Neural progenitor cell (in vitro differentiated cells): ENCODE measurements at regions not wholly inside any gene's neighbourhood (a gene's known extent, or its start where the extent isn't known, plus 50 kb on each side); places are given as distances from the start of the nearest gene placed in this dataset.
"Not testable (repeated sequence)": the region's sequence is repeated elsewhere in the genome, so short reads cannot be mapped to it uniquely, and the experiment has no call there.

Experiments
- DNase-seq: peaks from one replicate; pipeline ENCODE4 v3.0.0-alpha.2; 2016; ENCODE audit warnings: low spot score
- H2AFZ ChIP-seq: fragments of 200-600 bp; sonication (generic); replicated peaks from 2 replicates; pipeline ENCODE4 v1.6.1; 2016; ENCODE audit warnings: antibody characterized with exemption
- H3F3A ChIP-seq: fragments of 200-600 bp; sonication (generic); 2 replicates; pipeline ENCODE4 v1.6.1; 2016; ENCODE audit warnings: antibody characterized with exemption, low read depth
- H3K27ac ChIP-seq: fragments of 200-600 bp; sonication (generic); 2 replicates; pipeline ENCODE4 v1.5.1; 2016; ENCODE audit warnings: mild to moderate bottlenecking
- H3K27me3 ChIP-seq: fragments of 200-600 bp; sonication (generic); 2 replicates; pipeline ENCODE4 v1.6.1; 2016; ENCODE audit warnings: mild to moderate bottlenecking, moderate library complexity
- H3K36me3 ChIP-seq: fragments of 200-600 bp; sonication (generic); 2 replicates; pipeline ENCODE4 v1.5.1; 2016
- H3K4me1 ChIP-seq: fragments of 200-600 bp; sonication (generic); 2 replicates; pipeline ENCODE4 v1.6.1; 2016; ENCODE audit warnings: mixed run types
- H3K4me2 ChIP-seq: fragments of 200-600 bp; sonication (generic); 2 replicates; pipeline ENCODE4 v1.6.1; 2016
- H3K4me3 ChIP-seq: fragments of 200-600 bp; sonication (generic); 2 replicates; pipeline ENCODE4 v1.5.1; 2016
- H3K79me2 ChIP-seq: fragments of 200-600 bp; sonication (generic); 2 replicates; pipeline ENCODE4 v1.6.1; 2016; ENCODE audit warnings: low read depth
- H3K9ac ChIP-seq: fragments of 200-600 bp; sonication (generic); 2 replicates; pipeline ENCODE4 v1.6.1; 2016
- H3K9me3 ChIP-seq: fragments of 200-600 bp; sonication (generic); 2 replicates; pipeline ENCODE4 v1.5.1; 2016; ENCODE audit warnings: low read depth
- H4K20me1 ChIP-seq: fragments of 200-600 bp; sonication (generic); 2 replicates; pipeline ENCODE4 v1.6.1; 2016; ENCODE audit warnings: low read depth
- H3K27ac Mint-ChIP-seq: 3 replicates; pipeline ENCODE4 v1.8.0; 2021; ENCODE audit warnings: mixed read lengths
- H3K27me3 Mint-ChIP-seq: 2 replicates; pipeline ENCODE4 v1.8.0; 2022; ENCODE audit warnings: low read depth, mild to moderate bottlenecking, inconsistent platforms, moderate library complexity, mixed read lengths; ENCODE audit not compliant: insufficient read depth
- H3K36me3 Mint-ChIP-seq: 3 replicates; pipeline ENCODE4 v1.8.0; 2021; ENCODE audit warnings: mixed read lengths
- H3K4me1 Mint-ChIP-seq: 3 replicates; pipeline ENCODE4 v1.8.0; 2021; ENCODE audit warnings: mixed read lengths
- H3K4me3 Mint-ChIP-seq: 3 replicates; pipeline ENCODE4 v1.8.0; 2021; ENCODE audit warnings: mild to moderate bottlenecking, moderate library complexity, mixed read lengths
- H3K9me3 Mint-ChIP-seq: 3 replicates; pipeline ENCODE4 v1.8.0; 2020; ENCODE audit warnings: mixed read lengths
- EZH2 ChIP-seq: fragments of 200-600 bp; sonication (generic); IDR thresholded peaks from 2 replicates; pipeline ENCODE4 v1.6.1; 2017; ENCODE audit warnings: antibody characterized with exemption, mild to moderate bottlenecking, moderate library complexity
- EZH2phosphoT487 ChIP-seq: fragments of 200-600 bp; sonication (generic); IDR thresholded peaks from 2 replicates; pipeline ENCODE4 v1.6.1; 2017; ENCODE audit warnings: antibody characterized with exemption
- TF ChIP-seq, protein P1 (sequence below): fragments of 200-600 bp; sonication (generic); IDR thresholded peaks from 2 replicates; pipeline ENCODE4 v1.5.1; 2017; ENCODE audit warnings: antibody characterized with exemption, mild to moderate bottlenecking

DNA sequence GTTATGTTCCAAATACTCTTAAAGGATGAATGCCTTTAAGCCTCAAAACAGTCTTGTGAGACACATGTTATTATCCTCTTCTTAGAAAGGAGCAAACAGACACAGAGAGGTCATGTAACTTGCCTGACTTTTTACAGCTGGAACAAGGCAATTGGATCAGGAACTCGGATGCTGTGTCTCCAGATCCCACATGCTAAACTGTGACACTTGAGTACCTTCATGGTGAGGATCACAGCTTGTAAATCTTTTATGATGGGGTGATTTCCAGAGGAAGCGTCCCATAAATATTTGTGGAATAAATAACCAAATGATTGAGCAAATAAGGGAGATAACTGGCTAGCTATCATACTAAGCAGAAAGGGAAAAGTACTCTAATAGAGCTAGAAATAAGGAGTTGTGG is 171.2 kb downstream of the C11orf91 start:
- no peaks in the 10 kb centered on the region for H3F3A ChIP-seq
- no peak overlapping the region for H3K9ac ChIP-seq
- TF ChIP-seq EZH2phosphoT487 (no peak), EZH2 (no peak)
- TF ChIP-seq, protein P1, sequence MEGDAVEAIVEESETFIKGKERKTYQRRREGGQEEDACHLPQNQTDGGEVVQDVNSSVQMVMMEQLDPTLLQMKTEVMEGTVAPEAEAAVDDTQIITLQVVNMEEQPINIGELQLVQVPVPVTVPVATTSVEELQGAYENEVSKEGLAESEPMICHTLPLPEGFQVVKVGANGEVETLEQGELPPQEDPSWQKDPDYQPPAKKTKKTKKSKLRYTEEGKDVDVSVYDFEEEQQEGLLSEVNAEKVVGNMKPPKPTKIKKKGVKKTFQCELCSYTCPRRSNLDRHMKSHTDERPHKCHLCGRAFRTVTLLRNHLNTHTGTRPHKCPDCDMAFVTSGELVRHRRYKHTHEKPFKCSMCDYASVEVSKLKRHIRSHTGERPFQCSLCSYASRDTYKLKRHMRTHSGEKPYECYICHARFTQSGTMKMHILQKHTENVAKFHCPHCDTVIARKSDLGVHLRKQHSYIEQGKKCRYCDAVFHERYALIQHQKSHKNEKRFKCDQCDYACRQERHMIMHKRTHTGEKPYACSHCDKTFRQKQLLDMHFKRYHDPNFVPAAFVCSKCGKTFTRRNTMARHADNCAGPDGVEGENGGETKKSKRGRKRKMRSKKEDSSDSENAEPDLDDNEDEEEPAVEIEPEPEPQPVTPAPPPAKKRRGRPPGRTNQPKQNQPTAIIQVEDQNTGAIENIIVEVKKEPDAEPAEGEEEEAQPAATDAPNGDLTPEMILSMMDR, result no peak
- peaks cover 19% of the 10 kb centered on the region for H3K9me3 Mint-ChIP-seq
- H3K4me3 ChIP-seq, result no peak overlapping the region
- no peaks in the 10 kb centered on the region for H3K36me3 Mint-ChIP-seq
- H3K79me2 ChIP-seq, result no peaks in the 10 kb centered on the region
- DNase-seq, result no peak
- H3K36me3 ChIP-seq, result no peaks in the 10 kb centered on the region
- H3K4me3 Mint-ChIP-seq, result no peak overlapping the region
- H3K27me3 Mint-ChIP-seq, result no peaks in the 10 kb centered on the region
- no peaks in the 10 kb centered on the region for H4K20me1 ChIP-seq
- no peak overlapping the region for H2AFZ ChIP-seq
- no peaks in the 10 kb centered on the region for H3K9me3 ChIP-seq
- peaks cover 5% of the 10 kb centered on the region for H3K4me1 Mint-ChIP-seq
- H3K27ac ChIP-seq, result no peak overlapping the region
- H3K4me2 ChIP-seq, result no peak overlapping the region
- no peaks in the 10 kb centered on the region for H3K27me3 ChIP-seq
- no peak overlapping the region for H3K27ac Mint-ChIP-seq
- no peaks in the 10 kb centered on the region for H3K4me1 ChIP-seq

GRCh38 chr11:33527738-33528137 is 172.9 kb downstream of the C11orf91 start:
- not testable (repeated sequence) for H3K4me1 Mint-ChIP-seq, H3K27ac Mint-ChIP-seq, H3K9me3 ChIP-seq, H4K20me1 ChIP-seq, H3K4me3 ChIP-seq, DNase-seq, H3K27ac ChIP-seq, H3K27me3 ChIP-seq, H2AFZ ChIP-seq, H3K4me1 ChIP-seq, H3K27me3 Mint-ChIP-seq, H3K79me2 ChIP-seq, H3K36me3 ChIP-seq, H3K4me3 Mint-ChIP-seq, H3F3A ChIP-seq, H3K36me3 Mint-ChIP-seq, H3K9ac ChIP-seq, H3K4me2 ChIP-seq
- H3K9me3 Mint-ChIP-seq, result peaks cover 19% of the 10 kb centered on the region

- DNase-seq, result no peak
- Histone ChIP-seq H3K4me3 (no peak overlapping the region), H3K27me3 (no peaks in the 10 kb centered on the region), H3K36me3 (no peaks in the 10 kb centered on the region), H3K9me3 (no peaks in the 10 kb centered on the region), H3F3A (no peaks in the 10 kb centered on the region), H4K20me1 (no peaks in the 10 kb centered on the region), H3K27ac (no peak overlapping the region), H3K9ac (no peak overlapping the region), H3K4me1 (no peaks in the 10 kb centered on the region), H3K4me2 (no peak overlapping the region), H3K79me2 (no peaks in the 10 kb centered on the region), H2AFZ (no peak overlapping the region)
- TF ChIP-seq, protein P1, result no peak
- TF ChIP-seq EZH2 (no peak), EZH2phosphoT487 (no peak)
- Mint-ChIP-seq H3K27ac (no peak overlapping the region), H3K9me3 (peaks cover 19% of the 10 kb centered on the region), H3K27me3 (no peaks in the 10 kb centered on the region), H3K4me3 (no peak overlapping the region), H3K36me3 (no peaks in the 10 kb centered on the region), H3K4me1 (no peaks in the 10 kb centered on the region)
Observed at GRCh38 chr11:33525789-33526188, 174.8 kb downstream of the C11orf91 start.

- Histone ChIP-seq H4K20me1 (no peaks in the 10 kb centered on the region), H2AFZ (no peak overlapping the region), H3K4me1 (no peaks in the 10 kb centered on the region), H3K27ac (no peak overlapping the region), H3K36me3 (no peaks in the 10 kb centered on the region), H3K9me3 (no peaks in the 10 kb centered on the region), H3K4me2 (no peak overlapping the region), H3K27me3 (no peaks in the 10 kb centered on the region), H3K4me3 (no peak overlapping the region), H3K79me2 (no peaks in the 10 kb centered on the region), H3K9ac (no peak overlapping the region), H3F3A (no peaks in the 10 kb centered on the region)
- Mint-ChIP-seq H3K27ac (no peak overlapping the region), H3K4me1 (no peaks in the 10 kb centered on the region), H3K36me3 (no peaks in the 10 kb centered on the region), H3K9me3 (peaks cover 8% of the 10 kb centered on the region), H3K27me3 (no peaks in the 10 kb centered on the region), H3K4me3 (no peak overlapping the region)
- no peak for DNase-seq
- TF ChIP-seq EZH2phosphoT487 (no peak), EZH2 (no peak)
- TF ChIP-seq, protein P1, result no peak
Observed at GRCh38 chr11:33521384-33521783, 179.2 kb downstream of the C11orf91 start.
